ENCODE measurements at regions not wholly inside any gene's neighbourhood (a gene's known extent, or its start where the extent isn't known, plus 50 kb on each side); places are given as distances from the start of the nearest gene placed in this dataset.

- DNase-seq: no peak
These were observed 406.4 kb downstream of the QKI start for GRCh38 chr6:163820745-163821458.

- no peak for DNase-seq
These were observed 405.7 kb downstream of the QKI start for GRCh38 chr6:163820171-163820570.

DNA sequence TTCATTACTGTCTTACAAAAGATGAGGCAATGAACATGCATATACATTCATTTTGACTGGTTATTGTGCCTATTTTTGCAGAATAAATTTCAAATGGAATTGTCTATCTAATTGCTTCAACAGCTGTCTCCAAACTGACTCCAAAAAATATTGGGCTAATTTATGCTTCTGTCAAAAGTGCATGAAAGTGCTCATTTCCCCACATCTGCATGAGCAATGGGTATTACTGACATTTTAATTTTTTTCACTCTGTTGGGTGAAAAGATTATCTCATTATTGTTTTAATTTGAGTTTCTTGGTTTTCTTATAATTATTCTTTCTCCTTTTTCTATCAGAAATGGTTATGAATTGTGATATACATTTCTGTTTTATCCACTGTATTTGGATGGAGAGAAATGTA is 404.2 kb downstream of the QKI start:
- no peak for DNase-seq

GRCh38 chr6:163816441-163816840 is 401.9 kb downstream of the QKI start:
- DNase-seq: no peak

DNA sequence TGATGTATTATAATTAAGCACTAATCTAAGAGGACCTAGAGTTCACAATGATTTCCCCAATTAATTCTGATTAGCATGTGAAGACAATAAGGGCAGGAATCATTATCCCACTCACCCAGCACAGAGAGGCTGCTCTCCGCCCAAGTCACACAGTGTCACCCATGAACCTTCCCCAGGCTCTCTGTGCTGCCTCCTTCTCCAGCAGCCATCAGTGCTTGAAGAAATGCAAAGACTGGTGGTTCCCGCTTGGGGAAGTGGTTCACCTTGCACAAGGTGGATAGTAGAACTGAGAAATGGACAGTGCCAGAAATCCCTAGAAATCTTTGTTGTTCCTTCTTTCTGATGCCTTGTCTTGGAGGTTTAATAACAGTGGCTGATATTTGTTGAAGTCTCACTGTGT is 401.3 kb downstream of the QKI start:
- DNase-seq: no peak

DNA sequence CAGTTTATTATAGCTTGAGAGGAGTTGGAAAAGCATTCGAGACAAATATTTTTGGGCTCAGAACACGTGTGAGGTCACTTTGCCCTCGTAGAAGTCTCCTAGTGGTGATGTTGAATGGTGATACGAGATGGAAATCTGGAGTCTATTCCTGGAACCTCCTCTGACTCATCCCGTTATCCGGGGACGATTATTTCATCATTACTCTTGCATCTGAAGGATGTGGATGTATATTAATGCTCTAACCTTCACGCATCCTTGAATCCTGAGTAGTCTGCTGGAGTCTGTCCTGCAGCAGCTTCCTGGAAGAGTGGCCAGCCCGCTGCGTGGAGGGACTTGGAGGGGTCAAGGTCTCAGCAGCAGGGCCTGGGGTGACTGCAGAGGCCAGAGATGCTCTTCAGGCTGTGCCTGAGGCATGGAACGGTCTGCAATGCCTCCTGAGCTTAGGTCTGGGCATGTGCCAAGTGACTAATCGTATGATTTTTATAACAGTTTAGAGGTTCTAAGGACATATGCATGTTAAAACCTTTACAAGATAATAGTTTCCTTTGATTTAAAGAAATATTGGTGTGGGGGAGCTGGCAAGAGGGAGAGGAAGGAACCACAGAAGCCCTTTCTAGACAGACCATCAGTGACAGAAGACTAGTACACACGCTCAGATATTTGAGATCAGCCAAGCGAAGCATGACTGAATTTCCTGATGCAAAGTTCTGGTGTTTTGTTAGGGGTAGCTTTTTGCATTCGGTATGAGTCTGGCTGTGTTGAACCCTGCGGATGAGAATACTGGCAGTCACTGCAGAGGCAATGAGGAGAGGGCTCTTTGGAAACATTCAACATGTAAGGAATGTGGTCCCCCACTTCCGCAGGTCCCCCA is 400.2 kb downstream of the QKI start:
- no peak for DNase-seq

- DNase-seq: no peak
These were observed 399.5 kb downstream of the QKI start for GRCh38 chr6:163813979-163814493.

DNA sequence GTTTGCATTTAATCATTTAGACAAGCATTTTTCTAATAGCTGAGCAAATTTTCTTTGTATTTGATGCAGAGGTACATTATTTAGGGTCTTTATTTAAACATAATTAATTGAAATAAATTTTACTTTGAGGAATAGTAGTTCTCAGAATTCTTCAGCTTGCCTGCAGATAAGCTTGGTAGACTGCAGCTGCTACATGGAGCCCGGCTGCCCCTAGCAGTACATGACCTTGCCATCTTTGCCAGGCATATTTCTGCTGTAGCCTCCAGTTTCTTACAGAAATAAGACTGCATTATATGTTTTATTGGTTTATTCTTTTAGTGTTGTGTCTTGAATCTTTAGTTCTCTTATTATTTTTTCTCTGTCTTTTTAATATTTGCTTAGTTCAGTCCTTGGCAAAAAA is 396.8 kb downstream of the QKI start:
- DNase-seq: no peak

DNA sequence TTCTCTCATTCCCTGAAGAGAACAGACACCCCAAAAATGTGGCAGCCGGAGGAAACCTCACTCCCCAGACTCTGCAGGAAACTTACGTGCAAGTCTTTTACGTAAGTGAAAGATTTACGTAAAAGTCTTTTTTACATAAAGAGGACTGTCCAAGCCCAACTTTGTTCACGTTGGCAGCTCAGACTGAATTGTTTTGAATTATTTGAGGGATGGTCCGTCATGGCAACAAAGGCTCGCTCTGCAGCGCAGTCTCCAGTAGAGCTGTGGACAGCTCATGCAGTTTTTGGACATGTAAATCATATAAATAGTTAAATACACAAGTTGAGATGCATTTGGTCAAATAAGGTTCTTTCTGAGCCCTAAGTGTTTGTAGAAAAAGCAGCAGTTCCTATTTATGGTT is 394.8 kb downstream of the QKI start:
- DNase-seq: no peak

- DNase-seq: no peak
These were observed 394.4 kb downstream of the QKI start for GRCh38 chr6:163808871-163809270.

DNA sequence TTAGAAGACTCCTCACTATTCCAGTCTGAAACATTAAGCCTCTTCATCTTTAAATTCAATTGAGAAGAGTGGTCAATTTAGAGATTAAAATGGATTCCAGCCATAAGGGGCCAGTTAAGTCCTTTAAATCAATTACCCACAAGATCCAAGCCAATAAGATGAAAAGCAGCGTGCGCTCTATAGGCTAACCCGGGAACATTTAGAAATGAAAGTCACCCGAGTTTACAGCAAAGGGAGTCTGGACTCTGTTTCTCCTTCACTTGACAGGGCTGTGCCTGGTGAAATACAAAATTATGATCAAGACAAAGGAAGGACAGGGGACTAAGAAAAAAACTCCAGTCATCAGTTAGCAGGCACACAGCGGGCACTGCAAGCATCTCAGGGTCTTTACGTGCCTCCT is 393.7 kb downstream of the QKI start:
- DNase-seq: no peak

- DNase-seq: no peak
These were observed 392.4 kb downstream of the QKI start for GRCh38 chr6:163806755-163807499.

- DNase-seq: no peak
These were observed 390.5 kb downstream of the QKI start for GRCh38 chr6:163804991-163805390.

- no peak for DNase-seq
These were observed 387.7 kb downstream of the QKI start for GRCh38 chr6:163802267-163802666.

GRCh38 chr6:163797296-163797845 is 382.9 kb downstream of the QKI start:
- no peak for DNase-seq

DNA sequence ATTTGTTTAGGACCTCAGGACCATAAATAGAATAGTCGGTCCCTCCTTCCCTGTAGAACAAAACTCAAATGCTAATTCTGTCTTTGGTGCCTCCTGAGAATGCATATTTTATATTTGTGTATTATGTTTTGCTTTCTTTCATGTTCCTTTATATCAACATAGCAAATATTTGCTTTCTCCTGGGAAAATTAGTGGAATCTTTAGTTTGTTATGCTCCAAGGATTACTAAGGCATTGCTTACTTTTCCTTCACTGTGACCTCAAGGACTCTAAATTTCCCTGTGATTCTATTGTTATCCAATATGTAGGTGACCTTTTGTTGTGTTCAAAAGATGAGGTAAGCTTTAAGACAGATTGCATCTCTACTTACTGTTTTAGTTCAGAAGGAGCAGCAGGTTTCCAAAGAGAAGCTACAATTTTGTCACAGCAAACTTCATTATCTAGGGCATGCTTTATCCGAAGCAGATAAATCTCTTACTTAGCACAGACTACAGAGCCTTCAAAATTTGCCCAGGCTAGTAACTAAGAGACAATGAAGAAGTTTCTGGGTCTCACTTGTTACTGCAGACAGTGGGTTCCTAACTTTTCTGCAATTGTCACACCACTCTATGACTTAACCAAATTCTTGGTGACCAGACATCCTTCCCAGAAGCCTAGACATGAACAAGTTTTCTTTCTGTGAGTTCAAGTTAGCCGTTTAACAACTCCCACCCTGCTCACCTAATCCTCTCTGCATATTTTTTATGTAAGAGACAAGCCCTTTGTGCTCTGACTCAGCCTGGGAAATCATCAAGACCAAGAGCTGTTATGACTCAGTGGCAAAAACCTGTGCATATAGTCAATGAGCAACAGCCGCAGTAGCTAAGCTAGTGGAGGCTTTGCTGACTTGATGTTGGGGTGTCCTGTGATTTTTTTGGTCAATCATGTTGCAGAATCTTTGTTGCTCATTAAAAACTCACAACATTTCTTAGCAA is 378.8 kb downstream of the QKI start:
- DNase-seq: peak in 1 of 5 donors; percentile 39

GRCh38 chr6:163790266-163790840 is 375.8 kb downstream of the QKI start:
- DNase-seq: no peak

DNA sequence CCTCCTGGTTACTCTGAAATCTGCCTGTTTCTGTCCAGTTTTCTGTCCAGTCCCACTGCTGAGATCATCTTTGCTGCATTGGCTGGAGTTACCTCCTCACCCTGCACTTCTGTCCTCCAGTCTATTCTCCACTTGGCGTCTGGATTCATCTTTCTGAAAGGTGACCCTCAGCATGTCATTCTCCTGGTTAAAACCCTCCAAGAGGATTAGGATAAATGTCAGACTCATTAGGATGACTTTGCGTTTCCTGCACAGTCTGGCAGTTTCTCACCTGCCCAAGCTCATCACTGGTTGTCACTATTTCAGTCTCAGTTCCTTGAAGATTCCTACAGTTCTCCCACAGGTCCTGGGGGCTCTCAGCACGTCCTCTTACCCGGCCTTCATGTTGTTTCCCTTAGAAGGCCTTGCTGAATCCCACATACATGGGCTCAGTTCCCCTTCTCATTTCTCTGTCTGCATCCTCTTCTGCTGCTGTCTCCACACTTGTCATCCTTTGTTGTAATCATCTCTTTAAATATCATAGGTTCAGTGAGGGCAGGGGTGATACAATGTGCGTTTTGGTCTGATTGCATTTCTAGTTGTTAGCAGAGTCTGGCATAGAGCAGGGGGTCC is 374.8 kb downstream of the QKI start:
- no peak for DNase-seq

DNA sequence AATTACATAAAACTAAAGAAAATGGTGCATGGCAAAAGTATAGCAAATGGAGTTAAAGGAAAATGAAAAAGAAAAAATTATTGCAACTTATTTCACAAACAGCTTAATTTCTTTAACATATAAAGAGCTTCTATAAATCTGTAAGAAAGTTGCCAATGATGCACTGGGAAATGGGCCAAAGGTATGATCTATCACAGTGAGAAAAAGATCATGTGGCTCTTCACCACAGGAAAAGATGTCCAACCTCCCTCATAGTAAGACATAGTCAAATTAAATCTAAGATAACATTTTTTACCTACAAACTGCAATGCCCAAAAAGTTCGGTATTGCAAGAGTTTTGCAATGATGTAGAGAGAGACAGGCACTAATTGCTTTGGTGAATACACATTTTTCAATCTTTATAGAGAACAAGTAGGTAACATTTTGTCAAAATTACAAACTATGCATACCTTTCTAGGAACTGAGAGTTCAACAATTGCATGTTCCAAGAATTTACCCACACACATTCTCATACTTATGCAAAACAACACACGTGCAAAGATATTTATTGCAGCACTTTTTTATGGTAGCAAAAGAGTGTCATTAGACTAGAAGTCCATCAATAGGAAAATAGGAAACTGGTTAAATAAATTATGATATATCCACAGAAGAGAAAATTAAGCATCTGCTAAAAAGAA is 372.6 kb downstream of the QKI start:
- peak in 1 of 5 donors; percentile 12 for DNase-seq

GRCh38 chr6:163782436-163783003 is 368.0 kb downstream of the QKI start:
- DNase-seq: peak in 1 of 5 donors; percentile 3
